Coronary artery (tissue), 2 donors: ENCODE measurements at regions not wholly inside any gene's neighbourhood (a gene's known extent, or its start where the extent isn't known, plus 50 kb on each side); places are given as distances from the start of the nearest gene placed in this dataset.

Source experiments
- DNase-seq: peaks from one replicate; pipeline ENCODE4 v3.0.0-alpha.2; 2017; ENCODE audit warnings: low spot score
- H3K27ac ChIP-seq, 2 donors: fragments of 200-600 bp; sonication (generic); one replicate each; pipeline ENCODE4 v1.5.1; 2016 to 2019
- H3K4me3 ChIP-seq: fragments of 200-600 bp; sonication (generic); 2 replicates; pipeline ENCODE4 v1.5.1; 2016; ENCODE audit warnings: mild to moderate bottlenecking, moderate library complexity
- CTCF ChIP-seq: fragments of 200-600 bp; sonication (generic); IDR thresholded peaks from one replicate; pipeline ENCODE4 v1.5.1; 2019; ENCODE audit warnings: antibody characterized with exemption

GRCh38 chr5:17713301-17713700 lies 79.0 kb downstream of the TAF11L14 start:
- no peak overlapping the region for H3K4me3 ChIP-seq
- no peak overlapping the region for H3K27ac ChIP-seq
- DNase-seq: no peak
- no peak for TF ChIP-seq CTCF

- no peak for TF ChIP-seq CTCF
- Histone ChIP-seq H3K4me3 (no peak overlapping the region), H3K27ac (no peak overlapping the region)
- DNase-seq: no peak
Observed at GRCh38 chr5:17714186-17714585, 79.9 kb downstream of the TAF11L14 start.

- H3K4me3 ChIP-seq: no peak overlapping the region
- no peak for TF ChIP-seq CTCF
- DNase-seq: no peak
- no peak overlapping the region for H3K27ac ChIP-seq
Observed at GRCh38 chr5:17719592-17719991, 85.3 kb downstream of the TAF11L14 start.

- no peak overlapping the region for H3K27ac ChIP-seq
- TF ChIP-seq CTCF: no peak
- no peak for DNase-seq
- no peak overlapping the region for H3K4me3 ChIP-seq
Observed at GRCh38 chr5:17720071-17720470, 85.8 kb downstream of the TAF11L14 start.

- DNase-seq: no peak
- no peak overlapping the region for H3K4me3 ChIP-seq
- H3K27ac ChIP-seq: no peak overlapping the region
- TF ChIP-seq CTCF: no peak
Observed at GRCh38 chr5:17723876-17724275, 89.6 kb downstream of the TAF11L14 start.

- H3K4me3 ChIP-seq: no peak overlapping the region
- TF ChIP-seq CTCF: no peak
- no peak for DNase-seq
- no peak overlapping the region for H3K27ac ChIP-seq
Observed at GRCh38 chr5:17727098-17727497, 92.8 kb downstream of the TAF11L14 start.

- no peak for TF ChIP-seq CTCF
- DNase-seq: no peak
- H3K4me3 ChIP-seq: no peak overlapping the region
- H3K27ac ChIP-seq: no peak overlapping the region
Observed at GRCh38 chr5:17730421-17730820, 96.2 kb downstream of the TAF11L14 start.
